Stimulated activated CD8-positive, alpha-beta memory T cell treated with anti-CD3 and anti-CD28 coated beads, Interleukin-2, amount 100 ng/mL, for 1 hour (primary cell): ENCODE measurements at regions not wholly inside any gene's neighbourhood (a gene's known extent, or its start where the extent isn't known, plus 50 kb on each side); places are given as distances from the start of the nearest gene placed in this dataset.

ENCODE experiments used
- DNase-seq, 2 donors: peaks; one replicate each; pipeline ENCODE4 v3.0.0-alpha.2; 2020; ENCODE audit warnings: low read depth in 2 of 2

DNA sequence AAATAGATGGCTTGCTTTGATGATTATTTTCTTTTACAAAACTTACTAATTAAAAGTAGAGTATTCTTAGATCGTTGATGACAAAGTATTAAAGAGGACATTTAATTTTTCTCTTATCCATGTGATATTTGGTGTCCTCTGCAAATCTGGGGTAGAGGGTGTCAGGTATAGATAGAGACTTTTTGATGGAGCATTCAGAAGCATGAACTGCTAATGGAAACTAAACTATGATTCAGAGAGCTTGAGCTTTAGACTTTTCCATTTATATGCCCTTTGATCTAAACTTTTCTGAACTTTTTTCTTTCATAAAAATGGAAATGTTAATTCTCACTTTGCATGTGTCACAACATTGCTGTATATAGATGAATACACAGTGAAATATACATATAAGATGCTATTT, 619.7 kb downstream of the PLCL1 start:
- DNase-seq: no peak

DNA sequence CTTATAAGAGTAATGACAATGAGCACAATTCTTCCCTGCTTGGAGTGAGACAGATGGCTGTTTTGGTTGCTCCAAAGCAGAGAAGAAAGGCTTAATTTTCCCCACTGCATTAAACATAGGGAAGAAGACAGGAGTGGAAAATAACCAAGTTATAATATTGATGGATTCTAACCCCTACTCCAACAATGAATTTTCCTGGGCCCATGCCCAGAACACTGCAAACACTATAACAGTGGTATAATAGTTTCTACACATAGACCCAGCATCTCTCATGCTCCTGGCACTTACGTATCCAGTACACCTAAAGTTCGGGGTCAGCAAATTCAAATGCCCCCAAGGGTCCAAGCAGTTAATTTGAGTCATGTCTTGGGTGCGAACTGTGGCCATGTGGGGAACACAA, 613.4 kb downstream of the PLCL1 start:
- DNase-seq: no peak

DNA sequence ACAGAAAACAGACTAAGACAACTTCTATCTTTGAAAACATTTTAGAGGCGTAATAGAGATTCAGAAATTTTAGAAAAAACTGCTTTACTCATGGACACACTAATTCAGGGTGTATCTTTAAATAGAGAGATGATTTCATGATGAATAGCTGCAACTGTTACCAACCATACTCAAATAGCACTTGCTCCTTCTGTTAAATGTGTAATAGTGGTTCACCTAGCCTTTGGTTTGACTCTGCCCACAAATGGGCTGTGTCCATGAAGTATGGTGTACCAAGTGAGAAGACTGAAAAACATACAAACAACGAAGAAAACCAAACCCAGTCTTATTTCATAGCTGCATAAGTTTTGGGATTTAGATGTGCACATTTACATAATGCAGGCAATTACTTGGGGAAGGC, 610.6 kb downstream of the PLCL1 start:
- DNase-seq: no peak

DNA sequence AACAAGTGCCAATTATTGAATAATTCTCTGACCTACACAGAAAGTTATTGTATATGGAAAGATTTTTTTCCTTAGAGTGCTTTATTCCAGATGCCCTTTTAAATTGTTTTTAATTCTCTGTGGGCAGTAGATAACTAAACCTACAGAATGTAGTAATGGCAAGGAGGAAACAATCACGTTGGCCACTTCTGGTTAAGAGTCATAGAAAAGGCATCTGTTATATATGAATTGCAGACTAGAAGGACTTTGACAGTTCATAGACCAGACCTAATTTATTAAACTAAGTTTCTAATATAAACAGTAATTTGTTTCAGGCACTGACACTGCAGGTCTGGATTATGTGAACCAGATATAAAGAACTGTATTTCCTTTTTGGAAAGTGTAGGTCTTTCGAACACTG, 607.5 kb downstream of the PLCL1 start:
- DNase-seq: no peak

DNA sequence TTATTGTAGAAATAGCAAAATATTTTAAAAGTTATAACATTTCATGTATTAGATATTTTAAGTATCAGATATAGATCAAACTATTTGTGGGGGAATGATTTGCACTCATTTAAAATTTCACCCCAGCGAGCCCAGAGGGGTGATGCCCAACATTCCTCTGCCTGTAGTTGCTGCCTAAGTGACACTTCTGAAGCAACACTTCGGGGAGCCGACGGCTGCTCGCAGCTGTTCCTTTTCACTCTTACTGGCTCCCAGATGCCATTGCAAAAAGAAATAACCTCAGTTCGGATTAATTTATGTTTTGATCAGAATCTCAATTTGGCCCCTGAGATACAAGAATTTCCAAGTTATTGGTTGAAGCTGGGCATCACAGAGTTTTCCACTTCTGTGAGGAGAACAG, 603.8 kb downstream of the PLCL1 start:
- no peak for DNase-seq

DNA sequence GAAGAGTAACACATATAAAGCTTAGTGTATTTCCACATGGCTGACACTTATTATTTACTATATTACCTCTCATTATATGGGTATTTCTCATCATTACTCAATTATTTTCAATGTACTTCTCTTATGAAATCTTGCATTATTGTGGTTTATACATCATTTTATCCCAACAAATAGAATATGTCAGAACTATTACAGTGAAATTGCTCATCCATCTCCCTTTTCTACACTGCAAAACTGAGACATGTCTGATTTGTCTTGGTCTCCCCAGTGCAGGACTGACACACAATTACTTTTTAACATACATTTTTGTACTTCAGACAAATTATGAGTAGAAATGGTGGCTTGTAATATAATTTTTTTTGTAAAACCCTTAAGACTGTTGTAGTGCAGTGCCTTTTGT, 600.9 kb downstream of the PLCL1 start:
- no peak for DNase-seq

DNA sequence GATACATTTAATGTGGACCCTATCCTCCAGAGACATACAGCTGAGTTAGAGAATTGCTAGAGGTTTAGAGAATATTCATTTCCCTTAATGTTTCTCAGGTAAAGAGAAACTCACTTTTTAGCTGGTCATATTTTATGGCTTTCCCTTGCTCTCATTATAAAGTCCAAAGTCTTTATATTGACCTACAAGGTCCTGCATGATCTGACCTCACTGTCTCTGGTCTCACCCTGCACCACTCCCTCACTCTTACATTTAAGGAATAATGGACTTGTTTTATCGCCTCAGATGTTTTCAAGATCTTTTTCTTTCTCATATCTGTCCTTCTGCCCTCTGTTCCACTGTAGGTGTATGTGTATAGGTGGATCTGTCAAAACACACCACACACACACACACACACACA, 597.3 kb downstream of the PLCL1 start:
- DNase-seq: no peak

DNA sequence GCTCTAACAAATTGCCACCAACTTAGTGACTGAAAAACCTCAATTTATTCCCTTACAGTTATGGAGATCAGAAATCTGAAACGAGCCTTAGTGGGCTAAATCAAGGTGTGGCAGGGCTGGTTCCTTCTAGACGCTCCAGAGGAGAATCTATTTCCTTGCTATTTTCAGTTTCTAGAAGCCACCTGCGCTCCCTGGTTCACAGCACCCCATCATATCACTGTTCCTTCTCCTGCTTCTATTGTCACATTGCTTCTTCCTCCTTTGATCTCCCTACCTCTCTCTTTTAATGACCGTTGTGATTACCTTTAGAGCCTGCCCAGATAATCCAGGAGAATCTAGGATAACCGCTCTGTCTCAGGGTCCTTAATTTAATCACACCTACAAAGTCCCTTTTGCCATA, 596.6 kb downstream of the PLCL1 start:
- DNase-seq: no peak

DNA sequence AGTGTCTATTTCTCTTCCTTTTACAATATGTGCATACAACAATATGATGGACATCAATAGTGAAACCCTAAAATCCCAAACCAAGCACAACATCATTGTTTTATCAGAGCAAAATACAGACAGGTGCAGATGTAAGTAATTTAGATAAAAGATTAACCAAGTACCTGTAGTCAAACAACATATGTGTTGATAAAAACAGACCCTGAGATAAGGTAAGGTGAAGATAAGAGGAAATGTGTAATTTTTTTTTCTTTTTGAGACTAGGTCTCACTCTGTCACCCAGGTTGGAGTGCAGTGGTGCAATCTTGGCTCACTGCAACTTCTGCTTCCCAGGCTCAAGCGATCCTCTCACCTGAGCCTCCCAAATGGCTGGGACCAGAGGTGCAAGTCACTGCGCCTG, 589.8 kb downstream of the PLCL1 start:
- no peak for DNase-seq

DNA sequence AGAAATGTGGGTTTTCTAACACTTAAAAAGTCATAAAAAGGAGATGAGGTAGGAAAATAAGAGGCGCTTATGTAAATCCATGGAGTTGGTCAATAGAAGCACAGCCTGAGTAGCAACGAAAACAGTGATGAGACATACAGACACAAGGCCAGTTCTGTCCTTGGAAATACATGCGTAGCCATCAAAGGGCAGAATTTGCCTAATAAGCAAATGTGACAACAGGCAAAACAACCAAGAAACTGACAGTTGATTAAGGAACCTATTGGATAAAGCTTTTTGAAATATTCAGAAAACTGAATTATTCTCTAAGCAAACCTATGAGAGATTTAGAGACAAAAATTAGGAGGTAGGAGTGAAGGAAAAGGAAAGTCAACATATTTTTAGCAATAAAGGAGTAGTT, 586.3 kb downstream of the PLCL1 start:
- DNase-seq: no peak

DNA sequence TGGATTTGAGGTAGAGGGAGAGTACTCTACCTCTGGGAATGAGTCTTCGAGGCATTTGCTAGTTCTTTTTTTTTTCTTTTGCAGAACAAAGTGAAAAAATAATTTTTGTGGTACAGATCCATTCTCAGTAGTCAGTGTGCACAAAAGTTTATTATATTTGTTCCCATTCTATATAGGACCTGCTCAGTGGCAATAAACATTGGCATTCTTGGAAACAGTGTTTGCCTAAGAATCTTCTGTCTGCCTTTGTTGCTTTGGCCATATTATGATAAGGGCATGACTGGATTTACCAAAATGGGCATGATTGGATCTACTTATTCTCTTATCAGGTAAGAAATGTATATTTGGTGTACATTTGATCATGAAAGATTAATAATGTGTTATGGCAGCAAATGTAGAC, 583.3 kb downstream of the PLCL1 start:
- no peak for DNase-seq

DNA sequence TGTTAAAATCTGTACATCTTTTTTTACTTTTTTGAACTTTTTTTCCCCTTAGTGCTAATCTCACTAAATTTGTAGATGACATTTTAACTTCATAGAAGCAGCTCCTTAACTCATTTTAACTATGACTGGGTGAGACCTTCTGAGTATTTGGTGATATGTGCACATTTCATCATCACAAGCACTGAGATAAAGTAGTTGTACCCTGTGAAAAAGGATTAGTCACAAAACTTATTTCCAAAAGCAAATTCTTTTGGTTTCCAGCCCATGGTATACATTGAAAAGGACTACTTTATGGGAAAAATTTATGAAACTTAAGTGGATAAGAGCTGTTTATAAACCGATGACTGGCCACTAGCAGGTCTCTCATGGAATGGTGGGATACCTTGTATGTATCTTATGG, 581.5 kb downstream of the PLCL1 start:
- no peak for DNase-seq

DNA sequence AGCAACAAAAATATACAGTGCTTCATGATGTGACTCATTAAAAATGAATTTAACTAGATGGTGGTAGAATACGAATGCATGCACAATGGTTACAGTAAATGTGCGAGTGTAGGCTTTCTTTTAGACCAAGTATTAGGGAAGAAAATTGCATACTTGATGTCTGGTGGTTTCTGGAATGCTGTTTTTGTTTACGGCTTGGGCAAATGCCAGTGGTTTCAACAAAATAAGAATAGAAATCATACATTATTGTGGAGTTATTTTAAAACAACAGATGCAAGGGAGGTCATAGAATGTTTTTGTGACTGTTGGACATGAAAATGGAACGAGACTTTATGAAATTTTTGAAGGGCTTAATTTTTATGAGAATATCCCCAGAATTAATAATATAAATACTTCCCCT, 580.9 kb downstream of the PLCL1 start:
- DNase-seq: no peak

DNA sequence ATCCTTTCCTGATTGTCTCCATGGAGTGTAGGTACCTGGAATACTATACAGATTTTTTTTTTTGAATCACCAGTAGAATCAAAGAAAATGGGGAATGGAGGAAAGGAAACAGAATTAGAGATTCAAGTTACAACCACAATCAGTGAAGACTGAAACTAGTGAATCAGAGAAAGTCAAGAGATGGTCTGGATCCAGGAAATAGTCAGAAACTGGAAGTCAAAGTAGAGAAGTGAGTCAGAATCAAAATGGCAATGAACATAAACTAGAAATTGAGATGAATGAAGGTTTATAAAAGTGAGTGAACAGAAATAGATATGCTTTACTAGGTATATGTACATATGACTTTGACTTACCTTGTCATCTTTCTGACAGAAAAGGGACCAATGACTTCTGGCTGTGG, 579.0 kb downstream of the PLCL1 start:
- no peak for DNase-seq

DNA sequence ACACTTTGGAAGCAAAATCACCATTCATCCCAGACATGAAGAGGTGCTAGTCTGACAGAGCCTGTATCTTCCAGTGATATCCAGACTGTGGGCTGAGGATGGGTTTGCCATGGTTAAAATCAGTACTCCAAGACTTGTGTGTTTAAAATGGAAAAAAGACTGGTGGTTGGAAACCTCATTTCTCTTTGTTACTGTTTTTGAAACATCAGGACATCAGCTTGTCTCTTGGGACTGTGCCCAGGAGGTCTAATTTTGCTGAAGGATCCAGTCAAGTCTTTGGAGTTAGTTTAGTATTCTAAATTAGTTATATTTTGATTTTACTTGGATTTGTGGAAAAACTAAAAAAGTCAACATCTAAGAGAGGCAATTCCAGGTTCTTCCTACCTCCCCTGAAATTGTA, 578.4 kb downstream of the PLCL1 start:
- DNase-seq: no peak

DNA sequence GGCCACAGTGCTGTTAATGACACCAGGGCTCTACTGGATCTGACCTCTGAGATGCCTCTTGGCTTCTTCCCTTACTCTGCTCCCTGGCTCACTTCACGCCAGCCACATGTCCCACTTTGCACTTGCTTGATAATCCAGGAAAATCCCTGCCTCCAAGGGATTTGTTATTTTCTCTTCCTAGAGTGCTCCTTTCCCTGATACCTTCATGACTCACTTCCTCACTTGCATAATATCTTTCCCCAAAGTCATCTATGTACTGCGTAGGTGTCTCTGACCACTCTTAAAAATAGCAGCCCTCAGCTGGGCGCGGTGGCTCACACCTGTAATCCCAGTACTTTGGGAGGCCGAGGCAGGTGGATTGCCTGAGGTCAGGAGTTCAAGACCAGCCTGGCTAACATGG, 572.3 kb downstream of the PLCL1 start:
- no peak for DNase-seq

DNA sequence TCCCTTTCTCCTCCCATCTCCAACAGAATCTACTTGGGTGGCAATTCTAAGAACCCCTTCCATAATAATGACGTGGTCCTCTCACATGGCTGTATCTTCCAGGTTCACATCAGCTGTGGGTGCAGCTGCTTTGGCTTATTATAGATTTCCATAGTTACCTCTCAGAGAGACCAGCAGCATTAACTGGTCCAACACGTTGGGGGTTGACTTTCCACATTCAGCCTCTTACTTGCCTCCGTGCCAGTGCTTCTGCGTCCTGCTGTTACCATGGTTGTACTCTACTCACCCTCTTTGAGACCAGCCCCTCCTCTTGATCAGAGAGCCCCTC, 570.7 kb downstream of the PLCL1 start:
- DNase-seq: no peak

DNA sequence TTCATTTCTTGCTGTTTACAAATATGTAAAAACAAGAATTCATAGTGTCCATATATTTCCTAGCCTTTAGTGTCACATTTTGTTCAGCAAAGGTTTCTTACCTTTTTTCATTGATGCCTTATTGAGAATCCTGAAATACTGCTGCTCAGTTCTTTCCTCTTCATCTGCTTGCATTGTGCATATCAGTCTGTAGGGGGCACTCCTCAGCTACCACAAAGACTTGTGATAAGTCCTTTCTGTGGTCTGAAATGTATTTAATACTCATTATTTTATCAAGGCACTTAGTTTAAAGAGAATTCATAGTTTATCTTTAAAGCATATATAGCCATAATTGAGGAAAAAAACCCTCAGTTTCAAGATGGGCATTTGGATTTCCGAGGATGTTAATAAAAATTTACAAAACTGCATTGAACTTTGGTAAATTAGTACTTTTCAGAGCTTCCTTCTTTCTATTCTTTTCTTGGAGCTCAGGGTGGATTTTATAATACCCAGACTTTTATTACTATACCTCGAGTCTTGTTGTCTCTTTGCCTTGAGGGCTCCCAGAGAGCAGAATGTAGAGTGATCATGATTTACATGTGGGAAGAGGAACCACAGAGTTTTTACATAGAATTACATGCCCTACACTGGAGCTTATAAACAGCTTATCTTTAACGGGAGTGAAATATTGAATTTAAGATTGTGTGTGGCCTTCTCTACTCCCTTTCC, 570.1 kb downstream of the PLCL1 start:
- no peak for DNase-seq

DNA sequence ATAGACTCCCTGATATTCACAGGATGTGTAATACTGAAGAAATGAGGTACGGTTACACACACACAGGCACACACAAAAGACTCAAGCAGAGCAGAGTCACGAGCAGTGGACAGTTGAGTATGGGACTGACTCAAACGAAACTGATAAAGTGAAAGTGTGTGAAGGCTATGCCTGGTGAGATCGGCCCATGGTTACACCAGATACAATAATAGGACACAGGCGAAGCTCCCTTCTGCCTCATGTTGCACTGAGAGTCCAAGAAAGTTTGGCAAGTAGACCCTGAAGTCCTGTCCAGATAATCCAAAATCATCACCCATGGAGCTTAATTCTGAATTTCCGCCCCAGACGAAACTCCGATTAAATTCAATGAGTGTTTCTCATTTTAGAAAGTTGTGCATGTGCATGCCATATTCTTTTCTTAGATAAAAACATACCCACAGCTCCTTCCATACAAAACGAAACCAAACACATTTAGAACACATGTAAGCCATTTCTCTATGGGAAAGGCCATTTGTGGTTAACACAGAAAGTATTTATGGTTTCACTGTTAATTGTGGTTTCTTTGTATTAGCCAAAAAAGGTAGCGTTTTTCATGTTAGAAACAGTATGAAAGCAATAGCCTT, 567.6 kb downstream of the PLCL1 start:
- DNase-seq: no peak

DNA sequence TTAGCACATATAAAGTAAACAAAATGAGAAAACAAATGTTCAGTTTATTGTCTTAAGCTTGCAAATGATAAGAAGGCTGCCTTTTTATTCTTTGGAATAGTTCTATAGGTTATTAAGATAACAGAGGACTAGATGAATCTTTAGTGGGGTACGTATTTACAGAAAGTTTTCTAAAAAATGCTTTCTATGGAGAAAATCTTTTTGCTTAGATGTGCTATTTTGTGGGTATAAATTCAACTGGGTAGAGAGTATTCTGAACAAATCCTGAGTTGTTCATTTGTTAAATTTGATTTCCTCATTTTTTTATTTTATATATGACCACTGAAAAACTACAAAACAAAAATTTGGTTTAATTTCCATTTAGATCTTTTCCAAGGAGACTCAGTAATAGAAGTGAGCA, 566.9 kb downstream of the PLCL1 start:
- no peak for DNase-seq

DNA sequence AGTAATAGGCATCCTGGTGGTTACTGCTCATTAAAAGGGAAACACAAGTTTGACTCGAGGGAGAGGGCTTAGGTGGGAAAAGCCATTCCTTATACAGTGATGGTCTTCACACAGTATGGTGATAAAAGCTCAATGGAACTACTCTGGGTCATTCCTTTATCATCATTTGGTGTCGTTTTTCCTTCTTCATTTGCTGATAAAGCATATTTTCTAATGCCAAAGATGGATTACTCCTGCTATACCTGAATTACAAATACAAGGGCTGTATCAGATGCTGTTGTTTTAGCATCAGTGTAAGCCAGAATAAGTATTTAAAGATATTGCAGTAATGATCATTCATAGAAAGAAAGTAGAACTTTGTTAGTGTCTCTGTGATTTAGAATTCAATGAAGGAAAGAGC, 563.7 kb downstream of the PLCL1 start:
- DNase-seq: no peak

DNA sequence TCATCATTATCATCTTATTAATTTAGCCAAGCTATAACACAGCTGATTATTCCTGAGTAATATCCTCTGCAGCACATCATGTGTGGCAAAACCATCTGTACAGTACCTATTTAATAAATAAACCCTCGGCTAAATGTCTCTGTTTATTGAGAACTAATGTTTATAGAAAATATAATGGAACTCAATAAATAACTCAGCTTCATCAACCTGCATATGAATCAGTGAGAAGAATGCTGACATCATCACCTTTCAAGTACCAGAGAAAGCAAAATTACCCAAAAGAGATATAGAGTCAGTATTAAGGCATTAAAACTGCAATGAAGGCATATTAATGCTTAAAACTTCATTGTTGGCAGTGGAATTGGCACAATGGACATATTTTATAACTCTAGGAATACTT, 558.3 kb downstream of the PLCL1 start:
- no peak for DNase-seq

DNA sequence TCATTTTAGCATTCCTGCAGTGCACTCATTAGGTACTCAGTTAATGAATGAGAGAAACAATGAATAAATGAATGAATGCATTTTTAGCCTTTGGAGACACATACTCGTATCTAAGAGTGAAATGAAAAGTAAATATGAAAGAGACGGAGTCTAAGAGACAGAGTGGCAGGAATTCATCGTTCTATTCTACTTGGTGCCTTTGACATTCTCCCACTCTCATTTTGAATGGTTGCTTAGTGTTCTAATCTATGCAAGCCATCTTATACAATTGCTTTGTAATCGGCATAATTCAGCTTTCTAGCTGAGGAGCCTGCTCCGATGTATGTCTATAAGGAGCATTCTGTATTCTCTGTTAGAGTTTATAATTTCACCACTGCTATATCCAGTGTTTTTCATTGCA, 554.9 kb downstream of the PLCL1 start:
- DNase-seq: no peak

DNA sequence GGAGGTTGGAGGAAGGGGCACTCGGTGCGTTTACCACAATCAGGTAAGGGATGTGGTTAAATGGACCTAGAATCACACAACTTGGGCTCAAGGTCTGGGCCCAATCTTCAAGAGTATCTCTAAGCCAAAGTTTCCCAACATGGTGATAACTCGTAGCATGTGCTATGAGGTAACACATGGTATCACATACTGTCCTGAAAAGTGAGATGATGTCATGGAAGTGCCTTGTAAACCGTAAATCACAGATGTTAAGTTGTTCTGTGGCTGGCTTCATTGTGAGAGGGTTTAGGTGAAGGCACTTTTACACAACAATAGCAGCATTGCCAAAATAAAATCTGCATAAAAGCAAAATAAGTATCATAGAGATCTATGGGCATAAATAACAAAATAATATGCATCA, 551.8 kb downstream of the PLCL1 start:
- DNase-seq: no peak
